Ishikawa (cell line): ENCODE measurements at regions not wholly inside any gene's neighbourhood (a gene's known extent, or its start where the extent isn't known, plus 50 kb on each side); places are given as distances from the start of the nearest gene placed in this dataset.

ENCODE experiments used
- CEBPB ChIP-seq: IDR thresholded peaks from 2 replicates; pipeline ENCODE4 v1.6.1; 2012
- CREB1 ChIP-seq: IDR thresholded peaks from 2 replicates; pipeline ENCODE4 v1.6.1; 2012; ENCODE audit warnings: low read depth
- EP300 ChIP-seq: IDR thresholded peaks from 2 replicates; pipeline ENCODE4 v1.6.1; 2012; ENCODE audit warnings: borderline replicate concordance
- FOXM1 ChIP-seq: IDR thresholded peaks from 2 replicates; pipeline ENCODE4 v1.6.1; 2012; ENCODE audit warnings: low read depth, borderline replicate concordance
- NFIC ChIP-seq: IDR thresholded peaks from 2 replicates; pipeline ENCODE4 v1.6.1; 2012
- RAD21 ChIP-seq: IDR thresholded peaks from 2 replicates; pipeline ENCODE4 v1.6.1; 2012; ENCODE audit warnings: low read depth
- TAF1 ChIP-seq: IDR thresholded peaks from 2 replicates; pipeline ENCODE4 v1.6.1; 2012; ENCODE audit warnings: low read depth, mild to moderate bottlenecking
- TEAD4 ChIP-seq: IDR thresholded peaks from 2 replicates; pipeline ENCODE4 v1.6.1; 2012
- USF1 ChIP-seq: IDR thresholded peaks from 2 replicates; pipeline ENCODE4 v1.6.1; 2012
- YY1 ChIP-seq: IDR thresholded peaks from 2 replicates; pipeline ENCODE4 v1.6.1; 2012; ENCODE audit warnings: low read depth
- ZBTB7A ChIP-seq: IDR thresholded peaks from 2 replicates; pipeline ENCODE4 v1.6.1; 2012; ENCODE audit warnings: low read depth
- TF ChIP-seq, protein P1 (sequence below): IDR thresholded peaks from 2 replicates; pipeline ENCODE4 v1.6.1; 2012; ENCODE audit warnings: low read depth, mild to moderate bottlenecking
- TF ChIP-seq, protein P2 (sequence below): IDR thresholded peaks from 2 replicates; pipeline ENCODE4 v1.6.1; 2012

DNA sequence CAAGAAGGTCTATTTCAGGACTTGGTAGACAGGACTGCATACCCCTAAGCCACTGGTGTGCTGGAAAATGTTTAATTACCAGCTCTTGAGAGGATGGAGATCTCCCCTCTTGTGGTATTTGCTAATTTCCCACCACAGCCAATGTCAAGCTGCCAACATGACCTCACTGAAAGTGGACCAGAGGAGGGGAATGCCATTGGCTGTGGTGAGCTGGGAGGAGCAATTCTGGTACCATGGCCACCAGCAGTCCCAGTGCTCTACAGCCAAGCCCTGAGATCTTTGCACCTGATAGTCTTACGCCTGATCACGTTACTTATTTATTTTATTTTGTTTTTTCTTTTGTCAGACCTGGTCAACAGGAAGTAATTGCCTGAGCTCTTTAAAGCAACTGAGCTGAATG, 82.5 kb upstream of the BCL6 start:
- TF ChIP-seq EP300 = no peak
- no peak for TF ChIP-seq TAF1
- no peak for TF ChIP-seq CEBPB
- no peak for TF ChIP-seq RAD21
- TF ChIP-seq YY1 = no peak
- TF ChIP-seq USF1 = no peak
- TF ChIP-seq, protein P1, sequence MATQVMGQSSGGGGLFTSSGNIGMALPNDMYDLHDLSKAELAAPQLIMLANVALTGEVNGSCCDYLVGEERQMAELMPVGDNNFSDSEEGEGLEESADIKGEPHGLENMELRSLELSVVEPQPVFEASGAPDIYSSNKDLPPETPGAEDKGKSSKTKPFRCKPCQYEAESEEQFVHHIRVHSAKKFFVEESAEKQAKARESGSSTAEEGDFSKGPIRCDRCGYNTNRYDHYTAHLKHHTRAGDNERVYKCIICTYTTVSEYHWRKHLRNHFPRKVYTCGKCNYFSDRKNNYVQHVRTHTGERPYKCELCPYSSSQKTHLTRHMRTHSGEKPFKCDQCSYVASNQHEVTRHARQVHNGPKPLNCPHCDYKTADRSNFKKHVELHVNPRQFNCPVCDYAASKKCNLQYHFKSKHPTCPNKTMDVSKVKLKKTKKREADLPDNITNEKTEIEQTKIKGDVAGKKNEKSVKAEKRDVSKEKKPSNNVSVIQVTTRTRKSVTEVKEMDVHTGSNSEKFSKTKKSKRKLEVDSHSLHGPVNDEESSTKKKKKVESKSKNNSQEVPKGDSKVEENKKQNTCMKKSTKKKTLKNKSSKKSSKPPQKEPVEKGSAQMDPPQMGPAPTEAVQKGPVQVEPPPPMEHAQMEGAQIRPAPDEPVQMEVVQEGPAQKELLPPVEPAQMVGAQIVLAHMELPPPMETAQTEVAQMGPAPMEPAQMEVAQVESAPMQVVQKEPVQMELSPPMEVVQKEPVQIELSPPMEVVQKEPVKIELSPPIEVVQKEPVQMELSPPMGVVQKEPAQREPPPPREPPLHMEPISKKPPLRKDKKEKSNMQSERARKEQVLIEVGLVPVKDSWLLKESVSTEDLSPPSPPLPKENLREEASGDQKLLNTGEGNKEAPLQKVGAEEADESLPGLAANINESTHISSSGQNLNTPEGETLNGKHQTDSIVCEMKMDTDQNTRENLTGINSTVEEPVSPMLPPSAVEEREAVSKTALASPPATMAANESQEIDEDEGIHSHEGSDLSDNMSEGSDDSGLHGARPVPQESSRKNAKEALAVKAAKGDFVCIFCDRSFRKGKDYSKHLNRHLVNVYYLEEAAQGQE = no peak
- TF ChIP-seq FOXM1 = no peak
- no peak for TF ChIP-seq TEAD4
- TF ChIP-seq NFIC = no peak
- TF ChIP-seq, protein P2, sequence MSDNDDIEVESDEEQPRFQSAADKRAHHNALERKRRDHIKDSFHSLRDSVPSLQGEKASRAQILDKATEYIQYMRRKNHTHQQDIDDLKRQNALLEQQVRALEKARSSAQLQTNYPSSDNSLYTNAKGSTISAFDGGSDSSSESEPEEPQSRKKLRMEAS = no peak
- no peak for TF ChIP-seq ZBTB7A
- no peak for TF ChIP-seq CREB1
